GM10266 (cell line): ENCODE measurements at regions not wholly inside any gene's neighbourhood (a gene's known extent, or its start where the extent isn't known, plus 50 kb on each side); places are given as distances from the start of the nearest gene placed in this dataset.
"Not testable (repeated sequence)": the region's sequence is repeated elsewhere in the genome, so short reads cannot be mapped to it uniquely, and the experiment has no call there.

ENCODE experiments used
- DNase-seq: peaks from one replicate; pipeline ENCODE4 v3.0.0; 2012; ENCODE audit errors: extremely low spot score
- TF ChIP-seq, protein P1 (sequence below): IDR thresholded peaks from 2 replicates; pipeline ENCODE4 v1.5.1; 2012; ENCODE audit warnings: mild to moderate bottlenecking, low read depth; ENCODE audit not compliant: control insufficient read depth, insufficient read depth; ENCODE audit errors: missing control alignments

DNA sequence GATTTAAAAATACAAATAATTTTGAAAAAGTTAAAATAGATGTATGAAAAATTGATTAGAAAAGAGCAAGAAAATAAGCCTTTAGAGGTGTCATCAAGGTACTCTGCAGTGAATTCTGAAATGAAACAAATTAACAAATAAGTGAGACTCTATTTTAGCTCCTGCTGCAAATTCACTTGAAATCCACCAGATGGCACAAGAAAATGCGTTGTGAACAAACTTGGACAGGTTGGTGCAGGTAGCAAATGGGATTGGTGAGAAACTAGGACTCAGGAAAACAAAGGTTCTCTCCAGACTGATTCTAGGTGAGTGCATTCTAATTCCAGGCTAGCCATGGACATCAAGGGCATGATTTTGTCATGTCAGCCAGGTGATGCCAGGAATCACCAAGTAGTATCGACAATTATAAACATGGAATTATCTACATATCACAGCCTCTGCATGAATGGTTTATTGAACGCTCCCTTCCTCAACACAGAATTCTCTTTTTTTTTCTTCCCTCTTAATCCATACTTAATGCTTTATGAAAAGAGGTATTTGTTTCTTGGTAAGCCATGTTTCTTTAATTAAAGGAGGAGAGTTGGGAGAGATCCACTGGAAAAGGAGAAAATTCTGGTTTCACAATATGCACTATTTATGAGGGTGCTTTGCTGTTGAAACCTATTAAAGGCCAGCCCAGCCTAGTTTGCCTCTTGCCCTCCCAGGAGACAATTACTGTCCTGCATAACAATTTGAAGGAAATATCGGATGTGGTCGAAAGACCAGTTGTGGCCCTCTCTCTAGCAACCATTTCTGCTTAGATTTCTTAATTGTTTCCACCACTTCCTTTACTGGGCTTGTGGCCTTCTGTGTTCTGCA lies 118.1 kb downstream of the ZNF365 start:
- DNase-seq: peak; percentile 30
- TF ChIP-seq, protein P1, sequence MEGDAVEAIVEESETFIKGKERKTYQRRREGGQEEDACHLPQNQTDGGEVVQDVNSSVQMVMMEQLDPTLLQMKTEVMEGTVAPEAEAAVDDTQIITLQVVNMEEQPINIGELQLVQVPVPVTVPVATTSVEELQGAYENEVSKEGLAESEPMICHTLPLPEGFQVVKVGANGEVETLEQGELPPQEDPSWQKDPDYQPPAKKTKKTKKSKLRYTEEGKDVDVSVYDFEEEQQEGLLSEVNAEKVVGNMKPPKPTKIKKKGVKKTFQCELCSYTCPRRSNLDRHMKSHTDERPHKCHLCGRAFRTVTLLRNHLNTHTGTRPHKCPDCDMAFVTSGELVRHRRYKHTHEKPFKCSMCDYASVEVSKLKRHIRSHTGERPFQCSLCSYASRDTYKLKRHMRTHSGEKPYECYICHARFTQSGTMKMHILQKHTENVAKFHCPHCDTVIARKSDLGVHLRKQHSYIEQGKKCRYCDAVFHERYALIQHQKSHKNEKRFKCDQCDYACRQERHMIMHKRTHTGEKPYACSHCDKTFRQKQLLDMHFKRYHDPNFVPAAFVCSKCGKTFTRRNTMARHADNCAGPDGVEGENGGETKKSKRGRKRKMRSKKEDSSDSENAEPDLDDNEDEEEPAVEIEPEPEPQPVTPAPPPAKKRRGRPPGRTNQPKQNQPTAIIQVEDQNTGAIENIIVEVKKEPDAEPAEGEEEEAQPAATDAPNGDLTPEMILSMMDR: peak; percentile 64

DNA sequence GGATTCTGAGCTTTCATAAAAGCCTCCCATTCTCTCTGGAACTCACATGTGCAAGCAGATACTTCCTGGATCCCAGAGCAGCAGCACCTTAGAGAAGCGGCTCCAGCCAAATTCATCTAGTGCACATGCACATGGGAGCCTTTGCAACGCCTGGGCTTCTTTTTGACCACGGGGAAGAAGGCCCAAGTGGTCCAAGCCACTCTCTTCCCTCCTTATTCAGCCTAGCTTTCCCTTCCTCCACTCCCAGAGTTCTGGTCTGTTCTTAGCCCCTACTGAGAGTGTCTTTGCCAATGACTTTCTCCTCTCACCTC lies 118.7 kb downstream of the ZNF365 start:
- DNase-seq: no peak
- TF ChIP-seq, protein P1: no peak

DNA sequence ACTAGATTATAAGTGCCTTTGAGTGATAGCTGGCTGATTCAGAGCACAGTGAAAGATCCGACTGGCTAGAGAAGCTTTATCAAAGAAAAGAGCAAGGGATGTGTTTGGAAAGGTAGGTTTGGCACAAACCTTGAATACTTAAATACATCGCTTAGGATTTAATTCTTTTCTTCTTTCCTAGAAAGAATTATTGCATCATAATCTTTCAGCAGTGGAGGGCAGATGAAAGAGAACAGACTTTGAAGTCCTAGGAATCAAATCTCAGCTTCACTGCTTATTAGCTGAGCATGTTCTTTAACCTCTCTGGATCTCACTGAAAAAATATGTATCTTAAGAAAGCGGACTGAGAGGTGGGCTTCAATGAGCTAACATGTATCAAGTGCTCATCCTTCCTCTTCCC lies 122.8 kb downstream of the ZNF365 start:
- TF ChIP-seq, protein P1: no peak
- no peak for DNase-seq

DNA sequence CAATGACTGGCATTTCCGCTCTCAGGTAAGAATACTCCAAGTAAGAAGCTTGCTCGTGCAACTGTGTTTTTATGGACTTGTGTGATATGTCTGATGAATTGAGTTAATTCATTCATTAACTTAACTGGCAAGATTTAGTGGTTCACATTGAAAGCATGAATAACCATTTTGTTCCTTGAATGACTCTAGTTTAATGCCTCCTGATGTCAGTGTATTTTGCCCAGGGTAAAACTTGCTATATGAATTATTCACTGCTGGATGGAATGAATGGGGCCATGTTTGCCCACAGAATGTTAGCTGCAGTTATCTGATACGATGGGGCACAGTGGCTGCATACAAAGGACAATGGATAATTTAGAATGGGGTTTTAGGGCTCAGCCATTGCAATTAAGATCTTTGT lies 124.1 kb downstream of the ZNF365 start:
- TF ChIP-seq, protein P1: no peak

DNA sequence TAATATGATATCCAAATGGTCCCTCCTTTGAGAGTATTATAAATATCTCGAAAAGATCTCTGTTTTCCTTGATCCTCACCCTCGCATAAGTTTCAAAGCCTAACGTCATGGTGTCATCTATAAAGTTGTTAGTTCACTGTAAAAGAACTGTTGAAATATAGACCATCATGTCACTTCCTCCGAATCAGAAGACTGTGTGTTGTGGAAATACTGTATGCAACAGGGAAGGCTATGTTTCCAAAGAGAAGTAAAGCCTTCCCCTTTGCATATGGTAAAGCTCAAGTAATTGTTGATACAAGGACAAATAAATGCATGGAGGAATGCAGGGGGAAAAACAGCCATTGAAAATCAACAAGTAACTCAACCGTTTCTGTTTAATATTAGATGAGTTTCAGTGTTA lies 125.9 kb downstream of the ZNF365 start:
- DNase-seq: not testable (repeated sequence)

More for the DNA sequence above, 124.1 kb downstream of the ZNF365 start:
- no peak for DNase-seq

DNA sequence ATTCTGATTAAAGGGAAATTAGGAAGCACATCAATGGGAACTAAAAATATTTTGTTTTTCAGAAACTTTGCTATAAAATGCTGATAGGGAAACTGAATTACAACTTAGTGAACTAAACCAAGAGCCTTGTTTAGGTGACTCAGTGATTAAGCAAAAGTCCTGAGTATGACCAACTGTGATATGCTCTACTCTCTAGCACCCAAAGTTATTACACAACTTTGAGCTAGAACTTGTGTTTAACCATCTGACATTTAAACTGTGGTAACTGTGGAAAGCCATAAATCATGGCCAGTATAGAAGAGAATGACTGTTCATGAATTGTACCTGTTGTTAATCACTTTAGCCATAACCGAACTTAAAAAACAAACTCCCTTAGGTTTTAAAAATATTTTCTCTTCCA lies 127.4 kb downstream of the ZNF365 start:
- TF ChIP-seq, protein P1: no peak
- DNase-seq: no peak

DNA sequence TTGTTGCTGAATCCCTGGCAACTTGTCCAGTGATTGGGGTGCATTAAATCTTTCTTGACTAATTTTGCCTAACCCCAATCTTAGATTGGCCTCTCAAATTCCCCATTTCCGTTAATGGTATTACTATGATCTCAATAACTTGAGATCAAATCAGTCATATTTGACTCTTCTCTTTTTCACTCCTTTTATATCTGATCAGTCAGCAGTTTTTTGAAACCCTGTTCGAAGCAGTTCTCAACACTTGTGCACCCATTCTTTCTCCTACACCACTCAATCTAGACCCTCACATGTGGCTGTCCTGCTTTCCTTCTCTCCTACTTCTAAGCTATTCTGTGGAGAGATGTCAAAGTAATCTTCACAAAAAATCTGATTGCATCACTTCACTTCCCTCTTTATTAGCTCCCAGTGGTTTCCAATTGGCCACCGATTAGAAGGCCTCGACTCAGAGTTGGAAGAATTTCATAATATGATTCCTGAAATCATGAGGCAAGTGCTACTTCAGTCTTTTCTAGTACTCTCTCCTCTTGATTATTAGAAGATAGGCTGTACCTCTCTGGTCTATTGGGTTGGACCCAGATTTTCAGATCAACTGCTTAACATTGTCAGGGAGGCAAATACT lies 128.9 kb downstream of the ZNF365 start:
- no peak for DNase-seq
- TF ChIP-seq, protein P1: no peak
